ENCODE measurements at regions not wholly inside any gene's neighbourhood (a gene's known extent, or its start where the extent isn't known, plus 50 kb on each side); places are given as distances from the start of the nearest gene placed in this dataset.

DNA sequence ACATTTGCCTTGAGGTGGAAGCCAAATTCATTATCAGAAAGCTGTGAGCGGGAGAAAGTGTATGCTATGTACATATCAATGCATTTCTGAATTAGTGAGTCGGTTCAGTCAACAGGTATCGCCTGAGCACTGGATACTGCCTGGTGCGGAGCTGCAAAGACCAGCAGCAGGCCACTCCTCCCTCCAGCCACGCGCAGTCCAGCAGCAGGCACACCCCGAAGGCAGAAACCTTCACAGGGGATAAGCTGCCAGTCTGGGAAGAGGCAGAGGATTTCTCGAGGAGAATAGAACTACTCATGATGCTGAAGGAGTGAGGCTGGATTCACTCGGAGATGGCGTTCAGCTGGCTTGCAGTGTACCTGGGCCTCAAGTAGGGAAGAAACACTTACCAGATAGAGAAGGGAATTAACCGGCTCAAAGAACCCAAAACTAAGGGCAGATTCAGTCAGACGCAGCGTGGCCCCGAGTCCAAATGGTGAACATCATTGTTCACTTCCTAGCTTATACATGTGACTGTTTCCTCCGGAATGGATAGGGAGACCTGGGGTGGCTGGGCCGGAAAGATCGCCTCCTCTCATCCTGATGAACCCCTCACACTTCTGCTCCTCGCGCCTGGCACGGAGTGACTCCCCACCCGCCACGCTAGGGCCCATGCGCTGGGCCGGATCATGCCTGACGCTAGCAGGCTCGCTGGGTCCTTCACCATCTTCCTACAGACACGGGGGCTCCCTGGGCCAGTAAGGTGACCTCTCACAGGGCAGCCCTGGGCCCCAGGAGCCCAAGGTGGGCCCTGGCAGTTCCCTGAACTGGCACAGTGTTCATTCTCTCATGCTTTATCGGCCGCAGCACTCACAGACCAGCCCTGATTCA is 78.1 kb upstream of the SPATA31C2 start:
- TF ChIP-seq EP300 (IDR thresholded peaks at IDR 0.05) (no peak), POLR2AphosphoS5 (IDR thresholded peaks at IDR 0.05) (no peak), POLR2A (IDR thresholded peaks at IDR 0.05) (no peak)
- TF ChIP-seq, protein P1, sequence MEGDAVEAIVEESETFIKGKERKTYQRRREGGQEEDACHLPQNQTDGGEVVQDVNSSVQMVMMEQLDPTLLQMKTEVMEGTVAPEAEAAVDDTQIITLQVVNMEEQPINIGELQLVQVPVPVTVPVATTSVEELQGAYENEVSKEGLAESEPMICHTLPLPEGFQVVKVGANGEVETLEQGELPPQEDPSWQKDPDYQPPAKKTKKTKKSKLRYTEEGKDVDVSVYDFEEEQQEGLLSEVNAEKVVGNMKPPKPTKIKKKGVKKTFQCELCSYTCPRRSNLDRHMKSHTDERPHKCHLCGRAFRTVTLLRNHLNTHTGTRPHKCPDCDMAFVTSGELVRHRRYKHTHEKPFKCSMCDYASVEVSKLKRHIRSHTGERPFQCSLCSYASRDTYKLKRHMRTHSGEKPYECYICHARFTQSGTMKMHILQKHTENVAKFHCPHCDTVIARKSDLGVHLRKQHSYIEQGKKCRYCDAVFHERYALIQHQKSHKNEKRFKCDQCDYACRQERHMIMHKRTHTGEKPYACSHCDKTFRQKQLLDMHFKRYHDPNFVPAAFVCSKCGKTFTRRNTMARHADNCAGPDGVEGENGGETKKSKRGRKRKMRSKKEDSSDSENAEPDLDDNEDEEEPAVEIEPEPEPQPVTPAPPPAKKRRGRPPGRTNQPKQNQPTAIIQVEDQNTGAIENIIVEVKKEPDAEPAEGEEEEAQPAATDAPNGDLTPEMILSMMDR (IDR thresholded peaks at IDR 0.05) = no peak
- Histone ChIP-seq H3K36me3 (no peaks in the 10 kb centered on the region), H3K27me3 (no peaks in the 10 kb centered on the region), H3K4me3 (no peak overlapping the region), H3K27ac (no peak overlapping the region), H3K9me3 (no peaks in the 10 kb centered on the region), H3K4me1 (peaks cover 4% of the 10 kb centered on the region)
- 82% methylated on average over 28 of the region's 29 CpGs for WGBS
- no peak for DNase-seq (ENCODE audit: low spot score in 2 of 2)

DNA sequence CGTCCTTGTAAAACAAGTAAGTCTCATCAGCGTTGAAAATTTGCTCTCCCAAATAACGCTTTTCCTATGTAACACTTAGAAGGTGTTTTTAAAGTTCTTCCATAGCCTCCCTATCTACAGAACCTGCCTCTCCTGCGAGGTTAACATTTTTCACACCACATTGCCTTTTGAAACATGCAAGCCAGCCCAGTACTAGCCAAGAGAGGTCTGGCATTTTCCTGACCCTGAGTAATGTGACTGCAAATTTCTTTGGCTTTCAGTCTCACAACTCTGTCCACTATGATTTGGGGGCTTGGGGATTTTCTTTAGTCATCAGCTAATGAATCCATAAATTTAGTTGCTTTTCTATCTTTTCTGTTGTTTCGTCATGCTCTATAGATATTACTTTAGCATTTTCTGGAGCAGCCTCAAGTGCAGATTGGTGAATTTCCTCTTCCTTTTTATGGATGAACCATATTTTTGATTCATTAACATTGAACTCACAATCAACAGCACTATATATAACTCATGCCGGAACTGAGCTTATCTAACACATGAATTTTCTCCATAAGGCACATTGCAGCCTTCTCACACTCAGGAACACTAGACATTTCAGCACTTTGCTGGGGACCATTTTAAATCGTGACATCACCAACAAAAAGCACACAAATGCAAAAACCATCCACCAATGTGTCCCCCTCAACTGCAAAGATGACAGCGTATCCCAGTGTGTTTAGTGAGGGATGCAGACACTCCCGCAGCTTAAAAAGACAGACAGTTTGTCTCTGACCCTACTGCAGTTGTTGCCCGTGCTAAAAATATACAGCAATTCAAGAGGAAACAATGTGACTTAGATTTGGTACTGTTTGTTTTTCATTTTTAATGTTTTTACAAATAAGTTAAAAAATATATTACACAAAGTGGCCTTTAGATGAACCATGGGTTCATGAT is 77.2 kb upstream of the SPATA31C2 start:
- TF ChIP-seq EP300 (IDR thresholded peaks at IDR 0.05) (no peak), POLR2AphosphoS5 (IDR thresholded peaks at IDR 0.05) (no peak), POLR2A (IDR thresholded peaks at IDR 0.05) (no peak)
- TF ChIP-seq, protein P1 (IDR thresholded peaks at IDR 0.05) = no peak
- H3K27me3 ChIP-seq = no peaks in the 10 kb centered on the region
- no peak for DNase-seq (ENCODE audit: low spot score in 2 of 2)
- peaks cover 4% of the 10 kb centered on the region for H3K4me1 ChIP-seq
- H3K36me3 ChIP-seq = no peaks in the 10 kb centered on the region
- WGBS = 68% methylated on average over 10 of the region's 10 CpGs
- no peak overlapping the region for H3K27ac ChIP-seq
- H3K4me3 ChIP-seq = no peak overlapping the region
- H3K9me3 ChIP-seq = no peaks in the 10 kb centered on the region

DNA sequence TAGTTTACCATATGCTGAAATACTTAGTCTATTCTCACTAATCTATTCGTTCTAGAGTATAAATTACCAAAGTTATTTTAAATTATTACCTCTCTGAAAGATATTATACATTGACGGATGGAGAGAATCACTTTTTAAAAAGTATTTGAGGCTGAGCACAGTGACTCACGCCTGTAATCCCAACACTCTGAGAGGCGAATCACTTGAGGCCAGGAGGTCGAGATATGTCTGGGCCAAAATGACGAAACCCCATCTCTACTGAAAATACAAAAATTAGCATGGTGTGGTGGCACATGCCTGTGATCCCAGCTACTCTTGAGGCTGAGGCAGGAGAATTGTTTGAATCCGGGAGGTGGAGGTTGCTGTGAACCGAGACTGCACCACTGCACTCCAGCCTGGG is 64.0 kb upstream of the SPATA31C2 start:
- Histone ChIP-seq H3K4me3 (no peak overlapping the region), H3K27me3 (no peaks in the 10 kb centered on the region), H3K9me3 (no peaks in the 10 kb centered on the region), H3K36me3 (no peaks in the 10 kb centered on the region), H3K4me1 (peaks cover 11% of the 10 kb centered on the region), H3K27ac (no peak overlapping the region)
- 80% methylated on average over 8 of the region's 8 CpGs for WGBS
- DNase-seq (ENCODE audit: low spot score in 2 of 2) = no peak
- TF ChIP-seq EP300 (IDR thresholded peaks at IDR 0.05) (no peak), POLR2A (IDR thresholded peaks at IDR 0.05) (no peak)

DNA sequence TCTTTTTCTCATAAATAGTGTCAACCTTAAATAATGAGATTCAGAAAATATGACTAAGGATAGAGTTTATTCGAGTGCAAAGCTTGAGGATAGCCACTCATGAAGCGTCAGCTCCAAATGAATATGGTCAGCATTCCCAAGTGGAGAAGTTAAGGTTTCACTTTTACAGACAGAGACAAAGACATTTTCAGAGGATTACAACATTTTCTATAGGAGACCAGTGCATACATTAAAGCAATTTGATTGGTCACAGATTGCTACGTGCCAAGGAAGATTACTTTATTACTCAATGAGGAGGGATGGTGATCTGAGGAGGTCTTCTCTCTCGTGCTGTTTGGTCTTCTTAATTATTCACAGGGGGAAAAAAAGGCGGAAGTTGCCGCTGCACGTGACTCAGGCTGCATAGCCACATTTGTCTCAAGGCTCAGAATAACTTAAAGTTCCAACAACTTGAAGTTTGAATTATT is 60.1 kb upstream of the SPATA31C2 start:
- WGBS = 23% methylated on average over 7 of the region's 7 CpGs
- H3K36me3 ChIP-seq = no peaks in the 10 kb centered on the region
- no peaks in the 10 kb centered on the region for H3K27me3 ChIP-seq
- H3K4me3 ChIP-seq = peak overlapping the region; percentile 12
- no peak overlapping the region for H3K27ac ChIP-seq
- TF ChIP-seq, protein P1 (IDR thresholded peaks at IDR 0.05) = no peak
- TF ChIP-seq POLR2AphosphoS5 (IDR thresholded peaks at IDR 0.05) = no peak
- no peak for TF ChIP-seq POLR2A (IDR thresholded peaks at IDR 0.05)
- TF ChIP-seq EP300 (IDR thresholded peaks at IDR 0.05) = no peak
- DNase-seq (ENCODE audit: low spot score in 2 of 2) = no peak
- no peaks in the 10 kb centered on the region for H3K9me3 ChIP-seq
- H3K4me1 ChIP-seq = peaks cover 16% of the 10 kb centered on the region

DNA sequence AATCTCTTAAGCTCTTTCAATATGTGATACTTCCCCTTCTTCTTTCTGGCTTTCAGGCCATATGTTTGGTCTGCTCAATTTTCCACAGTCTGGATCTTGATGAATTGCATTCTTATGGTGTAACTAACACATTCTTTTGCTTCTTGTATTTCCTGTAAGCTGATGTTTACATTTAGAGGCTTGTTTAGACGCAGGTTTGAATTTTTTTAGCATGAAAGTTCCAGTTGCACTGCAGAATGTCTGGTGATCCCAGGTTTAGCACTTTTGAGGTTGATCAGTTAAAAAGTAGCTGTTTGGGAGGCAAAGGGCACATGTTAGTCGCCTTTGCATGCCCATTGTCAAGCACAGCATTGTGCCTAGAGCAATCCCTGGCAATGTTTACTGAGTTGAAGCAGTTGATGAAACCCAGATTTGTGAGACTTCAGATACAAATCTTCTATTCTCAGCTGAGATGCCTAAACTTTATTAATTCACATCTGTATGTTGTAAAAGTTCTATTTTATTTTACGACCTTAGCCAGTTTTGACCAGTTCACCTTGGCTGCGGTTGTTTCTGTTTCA is 59.6 kb upstream of the SPATA31C2 start:
- no peak for DNase-seq (ENCODE audit: low spot score in 2 of 2)
- Histone ChIP-seq H3K27ac (no peak overlapping the region), H3K36me3 (no peaks in the 10 kb centered on the region), H3K4me1 (peaks cover 16% of the 10 kb centered on the region), H3K9me3 (no peaks in the 10 kb centered on the region), H3K4me3 (peak overlapping the region; percentile 12), H3K27me3 (no peaks in the 10 kb centered on the region)
- TF ChIP-seq EP300 (IDR thresholded peaks at IDR 0.05) = no peak
- TF ChIP-seq, protein P1 (IDR thresholded peaks at IDR 0.05) = no peak
- TF ChIP-seq POLR2A (IDR thresholded peaks at IDR 0.05) = no peak
- TF ChIP-seq POLR2AphosphoS5 (IDR thresholded peaks at IDR 0.05) = no peak
- WGBS = 24% methylated on average over 4 of the region's 4 CpGs

Data from suprapubic skin (tissue), 4 donors.